GM10266 (cell line): ENCODE measurements at regions not wholly inside any gene's neighbourhood (a gene's known extent, or its start where the extent isn't known, plus 50 kb on each side); places are given as distances from the start of the nearest gene placed in this dataset.

Source experiments
- DNase-seq: peaks from one replicate; pipeline ENCODE4 v3.0.0; 2012; ENCODE audit errors: extremely low spot score
- TF ChIP-seq, protein P1 (sequence below): IDR thresholded peaks from 2 replicates; pipeline ENCODE4 v1.5.1; 2012; ENCODE audit warnings: mild to moderate bottlenecking, low read depth; ENCODE audit not compliant: control insufficient read depth, insufficient read depth; ENCODE audit errors: missing control alignments

DNA sequence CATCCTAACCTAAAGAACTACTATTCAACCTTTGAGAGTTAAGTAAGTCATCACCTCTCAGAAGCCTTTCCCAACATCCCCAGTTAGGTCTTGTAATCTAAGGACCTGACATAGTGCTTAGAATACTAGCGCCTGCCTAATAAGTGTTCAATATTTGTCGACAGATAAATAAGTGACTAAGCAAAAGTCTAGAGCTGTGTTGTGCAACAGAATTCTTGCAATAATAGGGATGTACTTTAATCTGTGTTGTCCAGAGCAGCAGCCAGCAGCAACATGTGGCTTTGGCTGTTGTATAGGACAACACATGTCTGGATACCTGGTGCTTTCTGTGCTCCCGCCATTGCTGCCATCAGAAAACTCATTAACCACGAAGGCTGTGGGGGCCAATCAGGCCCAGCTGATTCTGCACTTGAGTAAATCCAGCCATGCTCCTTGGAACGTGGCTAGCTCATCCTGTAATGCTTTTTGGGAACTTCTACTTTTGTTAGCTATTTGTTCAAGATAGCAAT, 66.8 kb upstream of the NTM start:
- DNase-seq, result no peak
- TF ChIP-seq, protein P1, sequence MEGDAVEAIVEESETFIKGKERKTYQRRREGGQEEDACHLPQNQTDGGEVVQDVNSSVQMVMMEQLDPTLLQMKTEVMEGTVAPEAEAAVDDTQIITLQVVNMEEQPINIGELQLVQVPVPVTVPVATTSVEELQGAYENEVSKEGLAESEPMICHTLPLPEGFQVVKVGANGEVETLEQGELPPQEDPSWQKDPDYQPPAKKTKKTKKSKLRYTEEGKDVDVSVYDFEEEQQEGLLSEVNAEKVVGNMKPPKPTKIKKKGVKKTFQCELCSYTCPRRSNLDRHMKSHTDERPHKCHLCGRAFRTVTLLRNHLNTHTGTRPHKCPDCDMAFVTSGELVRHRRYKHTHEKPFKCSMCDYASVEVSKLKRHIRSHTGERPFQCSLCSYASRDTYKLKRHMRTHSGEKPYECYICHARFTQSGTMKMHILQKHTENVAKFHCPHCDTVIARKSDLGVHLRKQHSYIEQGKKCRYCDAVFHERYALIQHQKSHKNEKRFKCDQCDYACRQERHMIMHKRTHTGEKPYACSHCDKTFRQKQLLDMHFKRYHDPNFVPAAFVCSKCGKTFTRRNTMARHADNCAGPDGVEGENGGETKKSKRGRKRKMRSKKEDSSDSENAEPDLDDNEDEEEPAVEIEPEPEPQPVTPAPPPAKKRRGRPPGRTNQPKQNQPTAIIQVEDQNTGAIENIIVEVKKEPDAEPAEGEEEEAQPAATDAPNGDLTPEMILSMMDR, result no peak

DNA sequence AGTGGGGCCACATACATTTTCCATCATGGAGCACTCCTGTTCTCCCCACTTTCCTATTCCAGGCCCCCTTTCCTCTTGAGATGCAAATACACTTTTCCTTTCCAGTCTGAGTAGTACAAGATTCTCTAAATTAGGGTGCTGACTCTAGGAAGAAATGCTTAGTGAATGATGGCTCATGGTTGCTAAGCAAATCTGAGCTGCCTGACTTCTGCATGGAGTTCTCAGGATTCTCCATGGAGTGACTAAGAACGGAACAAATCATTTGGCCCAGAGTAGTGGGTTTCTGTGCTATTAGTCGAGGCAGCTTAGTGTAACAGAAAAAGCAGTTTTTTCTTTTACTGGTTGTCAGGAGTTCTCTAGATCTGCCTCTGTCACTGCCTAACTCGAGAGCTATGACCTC, 65.4 kb upstream of the NTM start:
- TF ChIP-seq, protein P1, result no peak
- no peak for DNase-seq

DNA sequence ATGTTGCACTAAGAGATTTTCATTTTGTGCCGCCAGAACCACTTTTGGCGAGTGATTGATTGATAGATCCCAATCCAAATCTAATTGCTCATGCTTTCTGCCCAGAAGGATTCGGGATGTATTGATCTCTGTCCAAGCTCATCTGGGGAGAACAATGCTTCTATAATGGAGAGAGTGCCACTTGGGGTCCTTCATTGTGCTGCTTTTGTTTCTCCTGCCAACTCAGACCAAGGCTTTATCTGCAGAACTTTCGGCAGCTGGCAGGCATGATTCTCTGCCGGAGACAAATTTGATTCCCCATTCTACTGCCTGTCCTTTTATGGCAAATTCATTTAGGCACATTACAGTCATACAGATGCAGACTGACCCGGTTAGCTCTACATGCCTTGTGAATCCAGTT, 62.9 kb upstream of the NTM start:
- TF ChIP-seq, protein P1, result no peak
- no peak for DNase-seq

DNA sequence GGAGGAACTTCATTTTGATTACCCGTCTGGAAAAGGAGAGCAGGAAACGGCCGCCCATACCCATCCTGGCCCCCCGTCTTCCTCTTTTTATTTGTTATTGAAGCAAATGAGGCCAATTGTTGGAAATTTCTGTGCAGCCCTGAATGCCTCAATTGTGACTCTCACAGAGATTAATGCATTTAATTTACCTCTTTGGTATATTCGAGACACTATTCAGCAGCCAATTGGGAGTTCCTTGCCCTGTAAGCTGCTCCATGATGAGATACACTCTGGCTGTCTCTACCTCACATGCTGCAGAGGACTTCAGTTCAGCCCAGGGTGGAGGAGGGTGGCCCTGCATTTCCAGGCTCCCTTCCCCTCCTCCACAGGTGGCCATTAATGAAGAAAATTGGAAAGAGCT, 60.6 kb upstream of the NTM start:
- TF ChIP-seq, protein P1, result no peak
- no peak for DNase-seq

DNA sequence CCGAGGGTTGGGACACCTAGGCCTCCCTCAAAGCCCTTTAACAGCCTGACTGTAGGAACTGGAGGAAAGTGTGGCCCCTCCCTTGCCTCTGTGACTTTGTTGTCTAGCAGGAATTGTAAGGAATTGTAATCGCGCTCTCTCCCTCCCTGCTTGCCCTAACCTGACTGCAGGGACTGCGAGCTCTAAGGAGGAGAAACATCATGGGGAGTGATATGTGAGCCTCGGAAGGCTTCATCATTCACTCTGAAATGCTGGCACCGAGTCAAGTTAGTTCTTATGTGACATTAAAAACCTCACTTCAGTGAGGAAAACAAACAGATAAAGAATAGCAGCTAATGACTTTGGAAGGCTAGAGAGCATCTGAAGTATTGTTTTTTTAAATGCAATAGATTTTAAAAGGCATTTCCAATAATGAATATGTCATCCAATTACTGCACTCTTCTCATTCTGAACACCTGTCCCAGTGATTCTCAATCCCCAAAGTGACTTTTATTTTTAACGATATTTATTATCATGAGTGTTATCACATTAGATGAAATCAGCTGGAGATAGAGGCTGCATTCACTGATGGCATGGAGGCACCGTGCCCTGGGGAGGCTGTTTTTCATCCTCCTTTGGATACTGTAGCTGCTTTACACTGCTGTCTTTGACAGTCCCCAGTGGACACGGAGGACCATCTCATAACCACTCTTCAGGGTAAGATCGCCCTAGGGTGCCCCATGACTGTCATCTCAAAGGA, 58.5 kb upstream of the NTM start:
- TF ChIP-seq, protein P1, result no peak
- DNase-seq, result no peak
